ENCODE measurements at regions not wholly inside any gene's neighbourhood (a gene's known extent, or its start where the extent isn't known, plus 50 kb on each side); places are given as distances from the start of the nearest gene placed in this dataset.

- Histone ChIP-seq H3K27me3 (no peaks in the 10 kb centered on the region), H3K9me3 (no peaks in the 10 kb centered on the region), H3K36me3 (no peaks in the 10 kb centered on the region), H3K4me1 (no peaks in the 10 kb centered on the region), H3K4me3 (no peak overlapping the region), H3K27ac (no peak overlapping the region)
- TF ChIP-seq EP300 (IDR thresholded peaks at IDR 0.05) = no peak
- no peak for TF ChIP-seq CTCF (IDR thresholded peaks at IDR 0.05)
- no peak for TF ChIP-seq POLR2A (IDR thresholded peaks at IDR 0.05)
- TF ChIP-seq POLR2AphosphoS5 (IDR thresholded peaks at IDR 0.05) = no peak
- no peak for ATAC-seq
- WGBS, 2 donors (ENCODE audit: low coverage in 1 of 2) = 58 to 60% methylated on average over 6 of the region's 6 CpGs
Measured at GRCh38 chr4:186885289-186885688, 161.6 kb upstream of the FAT1 start.

- ATAC-seq = no peak
- no peak overlapping the region for H3K27ac ChIP-seq
- H3K4me3 ChIP-seq = no peak overlapping the region
- no peaks in the 10 kb centered on the region for H3K27me3 ChIP-seq
- no peaks in the 10 kb centered on the region for H3K9me3 ChIP-seq
- TF ChIP-seq CTCF (IDR thresholded peaks at IDR 0.05) (no peak), POLR2A (IDR thresholded peaks at IDR 0.05) (no peak), POLR2AphosphoS5 (IDR thresholded peaks at IDR 0.05) (no peak), EP300 (IDR thresholded peaks at IDR 0.05) (no peak)
- no peaks in the 10 kb centered on the region for H3K36me3 ChIP-seq
- H3K4me1 ChIP-seq = no peaks in the 10 kb centered on the region
- 82 to 100% methylated on average over 2 of the region's 2 CpGs for WGBS, 2 donors (ENCODE audit: low coverage in 1 of 2)
Measured at GRCh38 chr4:186886759-186887158, 163.1 kb upstream of the FAT1 start.

- no peaks in the 10 kb centered on the region for H3K36me3 ChIP-seq
- no peaks in the 10 kb centered on the region for H3K4me1 ChIP-seq
- TF ChIP-seq EP300 (IDR thresholded peaks at IDR 0.05) (no peak), POLR2AphosphoS5 (IDR thresholded peaks at IDR 0.05) (no peak), POLR2A (IDR thresholded peaks at IDR 0.05) (no peak), CTCF (IDR thresholded peaks at IDR 0.05) (no peak)
- H3K27me3 ChIP-seq = no peaks in the 10 kb centered on the region
- no peaks in the 10 kb centered on the region for H3K9me3 ChIP-seq
- ATAC-seq = no peak
- no peak overlapping the region for H3K27ac ChIP-seq
- H3K4me3 ChIP-seq = no peak overlapping the region
- WGBS, 2 donors (ENCODE audit: low coverage in 1 of 2) = 95 to 100% methylated on average over 1 to 5 of the region's 6 CpGs
Measured at GRCh38 chr4:186887291-186887700, 163.6 kb upstream of the FAT1 start.

- H3K27me3 ChIP-seq = no peaks in the 10 kb centered on the region
- ATAC-seq = no peak
- WGBS, 2 donors (ENCODE audit: low coverage in 1 of 2) = 70 to 86% methylated on average over 6 of the region's 6 CpGs
Measured at GRCh38 chr4:186887752-186888151, 164.1 kb upstream of the FAT1 start.

More at GRCh38 chr4:186887752-186888151, 164.1 kb upstream of the FAT1 start:
- H3K4me3 ChIP-seq = no peak overlapping the region
- no peak for TF ChIP-seq EP300 (IDR thresholded peaks at IDR 0.05)
- TF ChIP-seq POLR2A (IDR thresholded peaks at IDR 0.05) = no peak
- no peak for TF ChIP-seq CTCF (IDR thresholded peaks at IDR 0.05)
- no peak for TF ChIP-seq POLR2AphosphoS5 (IDR thresholded peaks at IDR 0.05)
- H3K36me3 ChIP-seq = no peaks in the 10 kb centered on the region
- H3K4me1 ChIP-seq = no peaks in the 10 kb centered on the region
- no peaks in the 10 kb centered on the region for H3K9me3 ChIP-seq
- H3K27ac ChIP-seq = no peak overlapping the region

Data from gastroesophageal sphincter (tissue), 4 donors.